GM12875 (cell line): ENCODE measurements at regions not wholly inside any gene's neighbourhood (a gene's known extent, or its start where the extent isn't known, plus 50 kb on each side); places are given as distances from the start of the nearest gene placed in this dataset.

Experiments
- H3K4me3 ChIP-seq: one replicate; pipeline ENCODE4 v1.5.1; 2011; ENCODE audit warnings: low read depth, low read length, control low read depth
- TF ChIP-seq, protein P1 (sequence below): IDR thresholded peaks from 2 replicates; pipeline ENCODE4 v1.5.1; 2011; ENCODE audit warnings: low read depth, mild to moderate bottlenecking, control low read depth, inconsistent platforms, low read length, moderate library complexity, borderline replicate concordance; ENCODE audit not compliant: insufficient read depth

DNA sequence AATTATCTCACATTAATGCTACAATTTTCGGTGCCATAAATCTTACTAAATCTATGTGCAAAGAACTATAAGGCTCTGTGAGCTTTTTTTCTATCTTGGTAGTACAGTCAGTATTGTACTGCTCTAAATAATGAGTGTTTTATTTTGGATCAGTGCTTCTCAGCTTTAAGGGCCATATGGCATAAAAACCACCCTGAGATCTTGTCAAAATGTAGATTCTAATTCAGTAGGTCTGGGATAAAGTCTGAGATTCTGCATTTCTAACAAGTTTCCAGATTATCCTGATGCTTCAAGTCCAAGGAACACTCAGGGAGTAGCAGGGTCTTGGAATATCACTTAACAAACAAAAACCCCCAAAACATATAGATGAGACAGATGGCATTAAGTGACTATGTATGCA is 486.5 kb downstream of the GRXCR1 start:
- H3K4me3 ChIP-seq, result no peak overlapping the region
- TF ChIP-seq, protein P1, sequence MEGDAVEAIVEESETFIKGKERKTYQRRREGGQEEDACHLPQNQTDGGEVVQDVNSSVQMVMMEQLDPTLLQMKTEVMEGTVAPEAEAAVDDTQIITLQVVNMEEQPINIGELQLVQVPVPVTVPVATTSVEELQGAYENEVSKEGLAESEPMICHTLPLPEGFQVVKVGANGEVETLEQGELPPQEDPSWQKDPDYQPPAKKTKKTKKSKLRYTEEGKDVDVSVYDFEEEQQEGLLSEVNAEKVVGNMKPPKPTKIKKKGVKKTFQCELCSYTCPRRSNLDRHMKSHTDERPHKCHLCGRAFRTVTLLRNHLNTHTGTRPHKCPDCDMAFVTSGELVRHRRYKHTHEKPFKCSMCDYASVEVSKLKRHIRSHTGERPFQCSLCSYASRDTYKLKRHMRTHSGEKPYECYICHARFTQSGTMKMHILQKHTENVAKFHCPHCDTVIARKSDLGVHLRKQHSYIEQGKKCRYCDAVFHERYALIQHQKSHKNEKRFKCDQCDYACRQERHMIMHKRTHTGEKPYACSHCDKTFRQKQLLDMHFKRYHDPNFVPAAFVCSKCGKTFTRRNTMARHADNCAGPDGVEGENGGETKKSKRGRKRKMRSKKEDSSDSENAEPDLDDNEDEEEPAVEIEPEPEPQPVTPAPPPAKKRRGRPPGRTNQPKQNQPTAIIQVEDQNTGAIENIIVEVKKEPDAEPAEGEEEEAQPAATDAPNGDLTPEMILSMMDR, result no peak

DNA sequence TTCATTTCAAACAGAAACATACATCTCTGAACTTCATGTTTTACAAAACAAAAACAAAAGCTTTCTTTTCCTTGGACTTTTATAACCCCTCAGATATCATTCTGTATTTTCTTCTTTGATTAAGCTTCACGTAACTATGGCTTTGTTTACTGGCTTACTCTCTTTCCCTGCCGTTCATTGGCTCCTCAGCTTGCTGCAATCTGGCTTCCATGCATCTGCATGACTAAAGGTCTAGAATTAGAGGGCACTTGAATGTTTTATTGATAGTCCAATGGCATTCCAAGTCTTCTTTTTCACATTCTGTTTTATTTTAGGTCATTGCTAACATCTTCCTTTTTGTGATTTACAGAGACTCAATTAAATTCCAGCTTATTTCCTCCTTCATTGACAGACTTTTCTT is 487.6 kb downstream of the GRXCR1 start:
- no peak overlapping the region for H3K4me3 ChIP-seq
- TF ChIP-seq, protein P1, result no peak

DNA sequence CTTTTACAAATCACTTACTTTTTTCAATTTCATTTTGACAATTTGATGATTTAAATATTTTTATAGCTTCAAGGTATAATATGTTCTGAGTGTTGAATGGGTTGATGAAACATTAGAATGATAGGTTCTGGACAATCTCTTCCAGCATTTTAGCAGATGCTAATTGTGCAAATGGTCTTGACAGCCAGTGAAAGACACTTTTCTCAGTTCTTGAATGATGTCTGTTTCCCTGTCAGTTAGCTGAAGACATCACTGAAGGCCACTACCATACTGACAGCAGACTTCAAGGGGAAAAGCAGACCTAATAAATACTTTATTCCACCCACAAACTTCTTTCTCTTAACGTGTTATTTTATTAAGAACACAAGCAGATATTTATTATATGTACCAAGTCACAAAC is 498.6 kb downstream of the GRXCR1 start:
- TF ChIP-seq, protein P1, result no peak

DNA sequence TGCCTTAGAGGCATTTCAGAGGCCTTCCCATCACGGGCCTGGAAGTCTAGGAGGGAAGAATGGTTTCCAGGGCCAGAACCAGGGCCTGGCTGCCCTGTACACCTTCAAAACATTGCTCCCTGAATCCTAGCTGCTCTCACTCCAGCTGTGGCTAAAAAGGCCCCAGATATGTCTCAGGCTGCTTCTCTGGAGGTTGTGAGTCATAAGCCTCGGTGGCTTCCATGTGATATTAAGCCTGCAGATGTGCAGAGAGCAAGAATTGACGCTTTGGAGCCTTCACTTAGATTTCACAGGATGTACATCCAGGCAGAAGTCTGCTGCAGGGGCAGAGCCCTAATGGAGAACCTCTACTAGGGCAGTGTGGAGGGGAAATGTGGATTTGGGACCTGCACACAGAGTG is 502.5 kb downstream of the GRXCR1 start:
- TF ChIP-seq, protein P1, result no peak
- no peak overlapping the region for H3K4me3 ChIP-seq

More for the DNA sequence above, 498.6 kb downstream of the GRXCR1 start:
- no peak overlapping the region for H3K4me3 ChIP-seq

DNA sequence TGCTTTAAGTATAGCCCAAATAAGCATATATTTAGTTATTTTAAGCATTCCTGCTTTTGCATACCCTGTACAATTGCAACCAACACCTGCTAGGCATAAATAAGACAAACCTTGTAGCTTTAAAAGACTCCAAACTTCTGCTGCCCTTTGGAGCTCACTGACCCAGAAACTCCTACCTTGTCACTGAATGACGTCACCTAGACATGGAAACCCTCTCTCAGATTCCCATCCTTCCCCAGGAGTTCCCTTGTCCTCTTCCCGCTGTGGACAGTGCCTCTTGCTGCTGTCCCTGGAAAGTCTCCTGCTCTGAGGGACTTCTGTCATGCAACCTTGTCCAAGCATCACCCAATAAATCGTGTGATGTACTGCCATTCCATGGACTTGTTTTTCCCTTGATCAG is 507.2 kb downstream of the GRXCR1 start:
- H3K4me3 ChIP-seq, result no peak overlapping the region
- TF ChIP-seq, protein P1, result no peak

DNA sequence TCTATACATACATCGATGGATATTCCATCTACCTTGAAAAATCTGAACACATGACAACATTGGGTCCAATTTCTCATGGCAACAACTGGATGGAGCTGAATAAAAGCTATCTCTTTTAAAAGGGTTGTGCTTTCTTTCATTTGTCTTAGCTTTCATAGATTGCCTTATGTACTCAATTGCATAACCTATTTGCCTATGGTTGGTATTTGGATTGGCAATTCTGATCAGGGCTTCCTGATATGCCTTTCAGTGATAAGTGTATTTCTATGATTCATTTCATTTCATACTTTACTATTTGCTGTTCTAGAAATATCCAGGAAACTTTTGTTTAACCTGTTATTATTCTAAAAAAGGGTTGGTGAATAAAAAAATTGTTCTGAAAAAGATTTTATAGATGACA is 509.9 kb downstream of the GRXCR1 start:
- H3K4me3 ChIP-seq, result no peak overlapping the region
- TF ChIP-seq, protein P1, result no peak

DNA sequence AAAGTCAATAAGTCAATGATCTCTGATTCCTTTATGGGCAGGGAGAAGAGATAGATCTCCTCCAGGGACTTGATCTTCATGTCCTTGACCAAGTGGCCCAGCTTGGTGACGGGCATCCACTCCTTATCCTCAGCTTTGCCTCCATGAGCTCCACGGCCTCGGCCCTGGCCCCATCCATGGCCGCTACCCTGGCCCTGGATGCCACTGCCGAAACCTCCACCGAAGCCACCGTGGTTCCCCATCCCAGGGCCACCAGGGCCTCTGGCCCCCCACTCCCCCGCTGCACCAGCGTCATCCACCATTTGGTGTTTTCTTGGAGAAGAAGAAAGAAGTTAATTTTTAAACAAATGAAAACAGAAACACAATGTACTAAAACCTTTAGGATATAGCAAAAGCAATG is 518.1 kb downstream of the GRXCR1 start:
- TF ChIP-seq, protein P1, result no peak
- H3K4me3 ChIP-seq, result no peak overlapping the region
